B cell (primary cell): ENCODE measurements at regions not wholly inside any gene's neighbourhood (a gene's known extent, or its start where the extent isn't known, plus 50 kb on each side); places are given as distances from the start of the nearest gene placed in this dataset.

Source experiments
- CTCF ChIP-seq: fragments of 200-600 bp; IDR thresholded peaks from one replicate; pipeline ENCODE4 v1.8.0; 2022; ENCODE audit warnings: antibody characterized with exemption, mild to moderate bottlenecking
- EZH2 ChIP-seq: IDR thresholded peaks from 2 replicates; pipeline ENCODE4 v1.6.1; 2012; ENCODE audit warnings: borderline replicate concordance, low read depth, mild to moderate bottlenecking, moderate library complexity, low read length; ENCODE audit not compliant: insufficient read depth, poor library complexity, severe bottlenecking

- no peak for TF ChIP-seq CTCF
- TF ChIP-seq EZH2 = no peak
Measured at GRCh38 chr19:56976995-56977906, 136.7 kb upstream of the PEG3 start.
